ENCODE measurements at regions not wholly inside any gene's neighbourhood (a gene's known extent, or its start where the extent isn't known, plus 50 kb on each side); places are given as distances from the start of the nearest gene placed in this dataset.

GRCh38 chr4:23741681-23742191 is 148.1 kb downstream of the PPARGC1A start:
- no peak for DNase-seq

- no peak for DNase-seq
Measured at GRCh38 chr4:23737571-23737970, 152.3 kb downstream of the PPARGC1A start.

GRCh38 chr4:23736466-23736865 is 153.4 kb downstream of the PPARGC1A start:
- DNase-seq: no peak

GRCh38 chr4:23734000-23734399 is 155.8 kb downstream of the PPARGC1A start:
- no peak for DNase-seq

GRCh38 chr4:23733476-23733875 is 156.4 kb downstream of the PPARGC1A start:
- no peak for DNase-seq

GRCh38 chr4:23730998-23731397 is 158.8 kb downstream of the PPARGC1A start:
- DNase-seq: no peak

- no peak for DNase-seq
Measured at GRCh38 chr4:23728971-23729370, 160.9 kb downstream of the PPARGC1A start.

GRCh38 chr4:23728393-23728792 is 161.5 kb downstream of the PPARGC1A start:
- DNase-seq: no peak

- no peak for DNase-seq
Measured at GRCh38 chr4:23720556-23720955, 169.3 kb downstream of the PPARGC1A start.

- DNase-seq: no peak
Measured at GRCh38 chr4:23718435-23718834, 171.4 kb downstream of the PPARGC1A start.

- DNase-seq: no peak
Measured at GRCh38 chr4:23717528-23718248, 172.2 kb downstream of the PPARGC1A start.

GRCh38 chr4:23710298-23710697 is 179.5 kb downstream of the PPARGC1A start:
- no peak for DNase-seq

GRCh38 chr4:23707652-23708026 is 182.2 kb downstream of the PPARGC1A start:
- no peak for DNase-seq

GRCh38 chr4:23706972-23707651 is 182.7 kb downstream of the PPARGC1A start:
- no peak for DNase-seq

- no peak for DNase-seq
Measured at GRCh38 chr4:23700197-23700596, 189.7 kb downstream of the PPARGC1A start.

- no peak for DNase-seq
Measured at GRCh38 chr4:23697722-23698121, 192.1 kb downstream of the PPARGC1A start.

GRCh38 chr4:23697001-23697528 is 192.8 kb downstream of the PPARGC1A start:
- DNase-seq: no peak

GRCh38 chr4:23686169-23686897 is 203.5 kb downstream of the PPARGC1A start:
- no peak for DNase-seq

GRCh38 chr4:23685471-23685870 is 204.4 kb downstream of the PPARGC1A start:
- no peak for DNase-seq

- DNase-seq: no peak
Measured at GRCh38 chr4:23680671-23681518, 209.0 kb downstream of the PPARGC1A start.

GRCh38 chr4:23674694-23675093 is 215.2 kb downstream of the PPARGC1A start:
- DNase-seq: no peak

GRCh38 chr4:23667659-23668058 is 222.2 kb downstream of the PPARGC1A start:
- DNase-seq: no peak

GRCh38 chr4:23660865-23661264 is 229.0 kb downstream of the PPARGC1A start:
- no peak for DNase-seq

Data from CD4-positive, alpha-beta T cell treated with Interleukin-15 for 1 hour (primary cell).